Activated CD4-positive, alpha-beta memory T cell treated with anti-CD3 and anti-CD28 coated beads for 36 hours (primary cell): ENCODE measurements at regions not wholly inside any gene's neighbourhood (a gene's known extent, or its start where the extent isn't known, plus 50 kb on each side); places are given as distances from the start of the nearest gene placed in this dataset.

Experiments
- CTCF ChIA-PET: fragments of 350-600 bp; sonication (Branson Sonifier 250); formaldehyde crosslinking; loops from one replicate; lab custom pipeline; 2021; ENCODE audit warnings: antibody characterized with exemption, inconsistent platforms; lab: Charles Lee
- POLR2A ChIA-PET: fragments of 350-600 bp; sonication (Branson Sonifier 250); formaldehyde crosslinking; loops from one replicate; lab custom pipeline; 2021; ENCODE audit warnings: antibody characterized with exemption; lab: Charles Lee
- DNase-seq: peaks from one replicate; pipeline ENCODE4 v3.0.0-alpha.2; 2020
- H3K27ac Mint-ChIP-seq: one replicate; pipeline ENCODE4 v1.8.0; 2021; ENCODE audit warnings: mixed read lengths
- H3K27me3 Mint-ChIP-seq: one replicate; pipeline ENCODE4 v1.8.0; 2021; ENCODE audit warnings: mixed read lengths
- H3K36me3 Mint-ChIP-seq: one replicate; pipeline ENCODE4 v1.8.0; 2021; ENCODE audit warnings: mixed read lengths
- H3K4me1 Mint-ChIP-seq: one replicate; pipeline ENCODE4 v1.8.0; 2021; ENCODE audit warnings: low read depth, mixed read lengths
- H3K4me3 Mint-ChIP-seq: one replicate; pipeline ENCODE4 v1.8.0; 2021; ENCODE audit warnings: mild to moderate bottlenecking, mixed read lengths
- H3K9me3 Mint-ChIP-seq: one replicate; pipeline ENCODE4 v1.8.0; 2021; ENCODE audit warnings: mixed read lengths
- intact Hi-C: fragments of 100-400 bp; cut with micrococcal nuclease; formaldehyde crosslinking; loops from one replicate; pipeline ENCODE4 v1.15.1; 2023

DNA sequence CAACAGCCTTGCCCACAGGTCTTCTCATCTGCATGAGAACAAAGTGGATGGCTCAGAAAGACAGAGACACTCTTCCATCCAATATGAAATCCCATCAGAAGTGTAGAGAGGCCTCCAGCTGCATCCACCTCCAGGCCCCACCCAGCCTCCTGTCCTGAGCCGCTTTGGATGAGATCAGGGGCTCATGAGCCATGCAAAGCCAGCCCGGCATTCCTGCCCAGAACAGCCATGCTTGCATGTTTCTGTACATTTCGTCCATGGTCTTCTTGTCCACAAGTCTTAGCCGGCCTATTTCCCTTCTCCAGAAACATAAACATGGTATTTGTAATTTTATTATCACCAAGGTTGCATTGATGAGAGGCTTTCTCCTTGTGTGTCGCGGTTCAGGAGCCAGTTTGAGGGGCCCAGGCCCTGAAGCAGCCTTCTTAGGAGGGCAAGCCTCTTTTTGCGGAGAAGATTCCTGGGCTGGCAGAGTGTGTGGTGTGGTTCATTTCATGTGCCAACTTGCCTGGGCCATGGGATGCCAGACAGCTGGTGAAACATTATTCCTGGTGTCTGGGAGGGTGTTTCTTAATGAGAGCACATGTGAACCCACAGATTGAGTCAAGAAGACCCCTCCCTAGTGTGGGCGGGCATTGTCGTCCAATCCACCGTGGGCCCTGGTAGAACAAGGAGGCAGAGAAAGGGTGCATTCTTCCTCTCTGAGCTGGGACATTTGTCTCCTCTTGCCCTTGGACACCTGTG, 928.9 kb downstream of the TBC1D22A start:
- Mint-ChIP-seq H3K36me3 (no peaks in the 10 kb centered on the region), H3K27me3 (peaks cover 1% of the 10 kb centered on the region), H3K4me1 (no peaks in the 10 kb centered on the region), H3K4me3 (no peak overlapping the region), H3K27ac (no peak overlapping the region), H3K9me3 (no peaks in the 10 kb centered on the region)
- ChIA-PET CTCF (no interaction called here), POLR2A (no interaction called here)
- no peak for DNase-seq
- intact Hi-C loops: no loop called here

GRCh38 chr22:47690586-47690985, 928.1 kb downstream of the TBC1D22A start:
- DNase-seq: no peak
- H3K27me3 Mint-ChIP-seq: peaks cover 2% of the 10 kb centered on the region
- no peak overlapping the region for H3K4me3 Mint-ChIP-seq
- no peak overlapping the region for H3K27ac Mint-ChIP-seq
- H3K9me3 Mint-ChIP-seq: no peaks in the 10 kb centered on the region
- ChIA-PET CTCF (no interaction called here), POLR2A (no interaction called here)
- H3K4me1 Mint-ChIP-seq: no peaks in the 10 kb centered on the region
- intact Hi-C loops: no loop called here
- H3K36me3 Mint-ChIP-seq: no peaks in the 10 kb centered on the region

DNA sequence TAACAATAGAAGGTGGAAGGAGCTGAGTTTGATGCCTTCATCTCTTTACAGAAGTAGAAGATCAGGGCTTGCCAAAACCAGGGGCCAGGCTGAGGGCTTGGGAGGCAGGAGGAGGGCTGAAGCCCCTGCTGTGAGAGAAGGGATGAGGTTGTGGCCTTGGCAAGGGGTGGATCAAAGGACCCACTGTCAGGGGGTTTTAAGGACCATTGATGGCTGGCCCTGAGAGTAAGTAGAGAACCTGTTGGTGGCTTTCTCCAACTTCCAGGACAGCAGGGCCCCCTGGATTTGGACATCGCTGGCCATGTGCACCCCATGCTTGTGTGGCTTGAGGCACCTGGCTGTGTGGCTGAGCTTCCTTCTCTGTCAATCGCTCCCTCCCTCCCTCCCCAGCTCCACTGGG, 927.7 kb downstream of the TBC1D22A start:
- Mint-ChIP-seq H3K4me3 (no peak overlapping the region), H3K27me3 (peaks cover 4% of the 10 kb centered on the region), H3K36me3 (no peaks in the 10 kb centered on the region), H3K9me3 (no peaks in the 10 kb centered on the region), H3K27ac (no peak overlapping the region), H3K4me1 (no peaks in the 10 kb centered on the region)
- intact Hi-C loops: no loop called here
- ChIA-PET POLR2A (no interaction called here), CTCF (no interaction called here)
- no peak for DNase-seq

DNA sequence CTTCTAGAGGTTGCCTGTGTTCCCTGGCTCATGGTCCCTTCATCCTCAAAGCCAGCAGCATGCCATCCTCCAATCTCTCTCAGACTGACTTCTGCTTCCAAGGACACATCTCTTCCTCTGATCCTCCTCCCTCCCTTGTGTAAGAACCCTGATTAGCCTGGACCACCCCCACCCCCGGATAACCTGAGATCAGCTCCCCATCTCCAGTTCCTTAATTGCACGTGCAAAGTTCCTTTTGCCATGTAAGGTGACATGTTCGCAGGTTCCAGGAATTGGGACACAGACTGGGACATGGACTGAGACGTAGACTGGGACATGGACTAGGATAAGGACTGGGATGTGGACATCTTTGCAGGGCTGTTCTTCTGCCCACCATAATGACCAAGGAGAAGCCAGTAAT, 925.3 kb downstream of the TBC1D22A start:
- CTCF ChIA-PET: no interaction called here
- intact Hi-C loops: no loop called here
- POLR2A ChIA-PET: no interaction called here
- DNase-seq: no peak
- Mint-ChIP-seq H3K4me1 (no peaks in the 10 kb centered on the region), H3K4me3 (no peak overlapping the region), H3K27me3 (peaks cover 3% of the 10 kb centered on the region), H3K9me3 (peaks cover 13% of the 10 kb centered on the region), H3K27ac (no peak overlapping the region), H3K36me3 (no peaks in the 10 kb centered on the region)

- H3K4me1 Mint-ChIP-seq: no peaks in the 10 kb centered on the region
- DNase-seq: no peak
- H3K4me3 Mint-ChIP-seq: no peak overlapping the region
- H3K27me3 Mint-ChIP-seq: peaks cover 3% of the 10 kb centered on the region
- ChIA-PET CTCF (no interaction called here), POLR2A (no interaction called here)
- intact Hi-C loops: no loop called here
- H3K27ac Mint-ChIP-seq: no peak overlapping the region
- H3K36me3 Mint-ChIP-seq: no peaks in the 10 kb centered on the region
- peaks cover 13% of the 10 kb centered on the region for H3K9me3 Mint-ChIP-seq
Observed at GRCh38 chr22:47687346-47687655, 924.9 kb downstream of the TBC1D22A start.

- Mint-ChIP-seq H3K27me3 (peaks cover 3% of the 10 kb centered on the region), H3K4me3 (no peak overlapping the region), H3K4me1 (no peaks in the 10 kb centered on the region), H3K9me3 (peaks cover 13% of the 10 kb centered on the region), H3K36me3 (no peaks in the 10 kb centered on the region), H3K27ac (no peak overlapping the region)
- DNase-seq: no peak
- ChIA-PET POLR2A (no interaction called here), CTCF (no interaction called here)
- intact Hi-C loops: no loop called here
Observed at GRCh38 chr22:47686594-47687345, 924.3 kb downstream of the TBC1D22A start.

DNA sequence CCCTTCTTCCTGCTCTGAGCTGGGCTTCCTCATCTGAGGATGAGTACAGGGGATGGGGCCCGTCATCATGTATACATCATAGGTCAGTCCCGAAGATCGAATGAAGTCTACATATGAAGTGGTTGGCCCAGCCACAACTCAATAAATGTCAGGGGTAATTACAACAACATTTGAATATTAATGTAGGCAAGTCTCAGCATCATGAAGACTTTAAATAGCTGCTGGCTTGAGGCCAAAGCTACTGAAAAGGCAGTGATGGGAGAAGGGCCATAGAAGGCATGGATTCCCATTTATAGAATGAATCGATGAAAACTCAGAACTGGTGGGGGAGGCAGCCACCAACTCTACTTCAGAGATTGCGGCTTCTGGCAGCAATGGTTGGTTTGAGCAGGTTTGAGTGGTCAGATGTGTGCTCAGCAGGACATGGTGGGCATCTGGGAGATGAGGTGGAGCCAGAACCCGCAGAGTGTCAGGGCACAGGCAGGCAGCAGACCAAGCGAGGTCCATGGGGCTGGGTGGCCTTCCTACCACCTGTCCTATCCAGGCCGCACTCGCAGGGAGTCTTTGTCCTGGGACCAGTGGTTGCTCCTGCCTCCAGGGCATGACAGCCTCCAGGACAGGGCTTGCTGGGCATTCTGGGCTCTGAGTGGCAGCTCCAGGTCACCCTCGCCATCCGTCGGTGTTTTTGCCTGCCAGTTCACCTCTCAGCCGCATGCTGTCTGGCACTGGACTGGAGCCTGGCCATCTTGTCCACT, 919.1 kb downstream of the TBC1D22A start:
- peaks cover 13% of the 10 kb centered on the region for H3K9me3 Mint-ChIP-seq
- peaks cover 5% of the 10 kb centered on the region for H3K27me3 Mint-ChIP-seq
- H3K36me3 Mint-ChIP-seq: no peaks in the 10 kb centered on the region
- no peak overlapping the region for H3K27ac Mint-ChIP-seq
- no peak overlapping the region for H3K4me3 Mint-ChIP-seq
- intact Hi-C loops: no loop called here
- ChIA-PET POLR2A (no interaction called here), CTCF (no interaction called here)
- H3K4me1 Mint-ChIP-seq: no peaks in the 10 kb centered on the region
- no peak for DNase-seq

DNA sequence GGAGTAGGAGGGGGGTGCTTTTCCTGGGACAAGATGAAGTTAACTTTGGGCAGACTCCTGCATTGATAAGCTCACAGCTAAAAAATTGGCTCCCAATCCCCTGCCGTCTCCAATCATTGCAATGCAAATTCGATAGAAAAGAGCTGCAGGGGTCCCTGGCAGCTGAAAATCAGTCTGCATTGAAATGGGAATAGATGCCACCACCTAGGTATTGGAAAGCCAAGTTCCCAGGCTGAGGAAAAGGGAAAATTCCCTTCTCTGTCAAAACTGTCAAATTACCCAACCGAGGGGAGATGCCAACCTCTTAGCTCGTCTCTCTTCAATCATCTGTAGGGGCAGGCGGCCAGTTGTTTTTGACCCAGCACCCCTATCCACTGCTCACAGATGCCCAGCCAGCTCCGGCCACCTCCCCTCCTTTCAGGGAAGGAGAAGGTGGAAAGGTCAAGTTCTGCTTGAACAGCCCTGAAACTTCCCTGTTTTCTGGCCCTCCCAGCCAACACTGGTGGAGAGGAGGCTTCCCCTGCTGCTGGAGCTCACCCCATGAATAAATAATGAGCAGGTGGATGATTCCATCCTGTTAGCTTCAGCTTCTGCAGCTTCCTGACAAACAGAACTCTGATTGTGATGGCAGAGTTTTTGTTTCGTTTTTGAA, 916.3 kb downstream of the TBC1D22A start:
- peaks cover 8% of the 10 kb centered on the region for H3K9me3 Mint-ChIP-seq

DNA sequence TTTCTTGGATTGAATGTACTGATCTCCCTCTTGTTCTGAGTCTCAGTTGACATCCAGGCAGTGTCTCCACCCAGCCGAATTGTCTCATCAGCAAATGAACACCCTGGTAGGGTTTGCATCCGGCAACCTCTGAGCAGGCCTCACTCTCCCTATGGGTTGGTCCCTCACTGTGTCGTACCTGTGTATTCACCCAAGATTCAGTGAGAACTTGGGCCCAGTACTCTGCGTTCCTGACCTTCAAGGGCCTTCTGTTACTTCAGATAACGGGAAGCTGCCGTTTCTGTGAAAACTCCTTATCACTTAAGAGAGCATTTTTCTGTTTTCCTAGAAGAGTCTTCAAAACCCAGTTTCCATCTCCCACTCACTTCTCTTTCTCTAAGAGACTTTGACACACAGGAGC, 915.6 kb downstream of the TBC1D22A start:
- Mint-ChIP-seq H3K27me3 (peaks cover 2% of the 10 kb centered on the region), H3K9me3 (peaks cover under 1% of the 10 kb centered on the region), H3K27ac (no peak overlapping the region), H3K36me3 (no peaks in the 10 kb centered on the region), H3K4me1 (no peaks in the 10 kb centered on the region), H3K4me3 (no peak overlapping the region)
- POLR2A ChIA-PET: no interaction called here
- no peak for DNase-seq
- intact Hi-C loops: no loop called here
- CTCF ChIA-PET: no interaction called here

More for the DNA sequence above, 916.3 kb downstream of the TBC1D22A start:
- intact Hi-C loops: no loop called here
- Mint-ChIP-seq H3K27me3 (peaks cover 2% of the 10 kb centered on the region), H3K4me1 (no peaks in the 10 kb centered on the region), H3K27ac (no peak overlapping the region), H3K36me3 (no peaks in the 10 kb centered on the region), H3K4me3 (no peak overlapping the region)
- ChIA-PET CTCF (no interaction called here), POLR2A (no interaction called here)
- DNase-seq: no peak

DNA sequence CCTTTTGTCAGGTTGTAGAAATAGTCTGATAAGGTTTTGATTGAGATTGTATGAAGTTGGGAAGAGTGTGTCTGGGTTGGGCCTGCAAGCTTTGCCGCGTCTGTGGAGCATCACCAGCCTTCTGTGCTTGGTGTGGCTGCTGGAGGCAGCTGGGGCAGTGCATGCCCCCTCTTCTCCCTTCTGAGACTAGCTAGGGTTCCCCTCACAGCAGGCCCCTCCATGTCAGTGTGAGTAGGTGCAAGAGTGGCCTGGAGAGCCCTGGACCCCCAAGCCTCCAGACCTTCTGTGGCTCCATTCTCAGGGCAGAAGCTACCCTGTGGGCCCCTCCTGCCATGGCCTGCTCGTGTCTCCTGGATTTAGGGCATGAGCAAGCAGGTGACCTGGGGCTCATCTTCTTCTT, 914.2 kb downstream of the TBC1D22A start:
- ChIA-PET CTCF (no interaction called here), POLR2A (no interaction called here)
- intact Hi-C loops: no loop called here
- no peaks in the 10 kb centered on the region for H3K9me3 Mint-ChIP-seq
- no peak overlapping the region for H3K27ac Mint-ChIP-seq
- H3K27me3 Mint-ChIP-seq: peaks cover 2% of the 10 kb centered on the region
- DNase-seq: no peak
- H3K36me3 Mint-ChIP-seq: no peaks in the 10 kb centered on the region
- H3K4me3 Mint-ChIP-seq: no peak overlapping the region
- no peaks in the 10 kb centered on the region for H3K4me1 Mint-ChIP-seq

GRCh38 chr22:47674600-47674999, 912.1 kb downstream of the TBC1D22A start:
- CTCF ChIA-PET: no interaction called here
- DNase-seq: no peak
- Mint-ChIP-seq H3K27ac (no peak overlapping the region), H3K4me3 (no peak overlapping the region), H3K36me3 (no peaks in the 10 kb centered on the region), H3K27me3 (peaks cover under 1% of the 10 kb centered on the region), H3K9me3 (peaks cover 5% of the 10 kb centered on the region), H3K4me1 (no peaks in the 10 kb centered on the region)
- POLR2A ChIA-PET: no interaction called here
- intact Hi-C loops: no loop called here

DNA sequence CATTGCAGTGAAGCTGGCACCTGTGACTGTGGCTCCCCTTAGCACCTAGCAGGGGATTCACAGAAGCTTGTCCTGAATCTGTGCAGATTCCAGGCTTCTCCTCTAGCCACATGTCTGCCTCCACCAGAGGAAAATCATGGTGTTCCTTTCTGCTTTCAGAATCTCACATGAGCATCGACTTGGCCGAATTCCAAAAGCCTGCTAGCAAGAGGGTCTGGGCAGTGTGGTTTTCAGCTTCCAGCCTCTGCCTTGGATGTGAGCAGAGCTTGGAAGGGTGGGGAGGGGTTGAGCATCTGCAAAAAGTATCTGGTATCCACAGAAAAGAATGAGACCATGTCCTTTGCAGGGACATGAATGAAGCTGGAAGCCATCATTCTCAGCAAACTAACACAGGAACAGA, 911.1 kb downstream of the TBC1D22A start:
- Mint-ChIP-seq H3K27me3 (no peaks in the 10 kb centered on the region), H3K4me1 (no peaks in the 10 kb centered on the region), H3K9me3 (peaks cover 8% of the 10 kb centered on the region), H3K36me3 (no peaks in the 10 kb centered on the region), H3K4me3 (no peak overlapping the region), H3K27ac (no peak overlapping the region)
- DNase-seq: no peak
- CTCF ChIA-PET: no interaction called here
- POLR2A ChIA-PET: no interaction called here
- intact Hi-C loops: no loop called here
